ENCODE measurements at regions not wholly inside any gene's neighbourhood (a gene's known extent, or its start where the extent isn't known, plus 50 kb on each side); places are given as distances from the start of the nearest gene placed in this dataset.

DNA sequence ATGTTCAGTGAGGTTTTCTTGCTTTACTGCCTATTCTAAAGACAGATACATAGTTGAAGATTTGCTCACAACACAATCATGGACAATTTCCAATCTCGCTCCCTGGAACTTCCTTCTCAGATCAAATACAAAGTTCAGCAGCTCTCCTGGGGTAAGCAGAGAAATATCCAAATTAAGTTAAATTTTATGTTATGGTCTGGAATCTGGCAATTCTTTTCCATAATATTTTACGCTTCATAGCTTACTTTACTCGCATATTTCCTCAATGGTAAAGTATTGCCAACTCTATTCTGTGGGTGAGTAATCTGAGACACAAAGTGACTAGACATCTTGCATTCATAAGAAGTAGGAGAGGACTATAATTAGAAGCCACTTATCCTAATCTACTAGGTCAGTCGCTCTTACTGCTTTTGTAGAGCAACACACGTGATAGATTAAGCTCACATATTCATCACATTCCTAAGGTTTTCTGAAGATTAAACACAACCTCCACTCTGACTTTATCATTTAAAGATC is 529.4 kb downstream of the CCDC85A start:
- DNase-seq = no peak

DNA sequence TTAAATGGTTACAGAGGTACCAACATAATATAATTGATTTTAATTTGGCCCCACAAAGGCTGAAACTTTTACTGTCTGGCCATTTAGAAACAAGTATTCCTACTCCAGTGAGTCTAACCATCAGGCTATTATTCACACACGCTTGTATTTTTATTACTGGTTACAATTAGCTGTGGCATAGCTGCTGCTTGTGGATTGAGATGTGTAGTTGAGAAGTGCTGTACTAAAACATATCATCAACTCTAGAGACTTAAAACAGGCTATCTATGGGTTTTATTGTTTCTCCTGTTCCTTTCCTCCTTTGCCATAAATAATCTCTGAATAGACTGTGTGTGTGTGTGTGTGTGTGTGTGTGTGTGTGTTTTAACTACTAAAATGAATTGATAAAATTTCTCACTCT is 530.2 kb downstream of the CCDC85A start:
- no peak for DNase-seq

DNA sequence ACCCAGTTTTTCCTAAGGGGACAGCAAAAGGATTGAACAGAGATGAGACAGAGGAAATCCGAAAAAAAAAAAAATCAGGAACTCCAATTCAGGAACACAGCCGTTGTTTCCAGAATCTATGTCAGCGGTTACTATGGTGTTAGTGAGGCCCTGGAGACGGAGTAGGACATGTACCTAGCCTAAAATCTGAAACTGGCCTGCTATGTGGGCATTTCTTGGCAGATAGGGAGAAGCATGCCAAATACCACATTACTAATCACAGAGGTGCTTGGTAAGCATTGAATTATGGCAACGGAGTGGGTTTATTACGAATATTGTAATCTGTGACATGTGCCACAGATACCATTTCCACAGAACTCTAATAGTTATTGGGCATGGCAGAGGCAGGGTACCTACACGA is 530.6 kb downstream of the CCDC85A start:
- no peak for DNase-seq

DNA sequence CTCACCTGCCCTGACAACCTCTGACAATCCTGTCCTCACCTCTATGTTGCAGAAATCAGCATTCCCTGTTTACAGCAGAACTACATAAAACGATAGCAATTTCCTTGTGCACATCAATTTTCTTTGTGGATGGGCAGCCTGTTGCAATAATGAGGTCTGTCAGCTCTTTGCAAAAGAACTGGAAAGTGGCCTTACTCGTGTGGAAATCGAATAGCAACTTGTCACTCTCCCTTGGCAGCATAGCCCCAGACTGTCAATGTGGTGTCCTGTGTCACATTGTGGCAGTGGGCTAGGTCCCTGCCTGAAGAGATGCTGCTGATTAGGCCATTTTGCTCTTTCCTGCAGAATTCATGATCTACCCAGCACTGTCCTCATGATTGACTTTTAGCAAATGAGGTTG is 531.9 kb downstream of the CCDC85A start:
- no peak for DNase-seq

DNA sequence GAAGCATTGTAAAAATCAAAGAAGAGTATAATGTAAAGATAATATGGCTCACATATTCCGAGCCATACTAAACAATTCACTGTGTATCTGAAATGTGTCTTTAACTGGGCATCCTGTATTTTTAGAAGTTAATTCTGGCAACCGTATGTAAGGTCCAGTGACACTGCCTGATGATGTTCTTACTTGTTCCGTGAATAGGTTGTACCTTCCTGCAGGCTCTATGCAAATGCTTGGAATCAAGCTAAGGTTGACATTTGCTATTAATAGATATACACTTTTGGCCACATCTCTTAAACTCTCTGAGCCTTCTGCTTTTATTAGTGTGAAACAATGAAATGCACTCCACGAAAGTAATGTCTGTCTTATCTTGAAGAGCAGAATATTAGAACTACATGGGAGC is 534.6 kb downstream of the CCDC85A start:
- no peak for DNase-seq

DNA sequence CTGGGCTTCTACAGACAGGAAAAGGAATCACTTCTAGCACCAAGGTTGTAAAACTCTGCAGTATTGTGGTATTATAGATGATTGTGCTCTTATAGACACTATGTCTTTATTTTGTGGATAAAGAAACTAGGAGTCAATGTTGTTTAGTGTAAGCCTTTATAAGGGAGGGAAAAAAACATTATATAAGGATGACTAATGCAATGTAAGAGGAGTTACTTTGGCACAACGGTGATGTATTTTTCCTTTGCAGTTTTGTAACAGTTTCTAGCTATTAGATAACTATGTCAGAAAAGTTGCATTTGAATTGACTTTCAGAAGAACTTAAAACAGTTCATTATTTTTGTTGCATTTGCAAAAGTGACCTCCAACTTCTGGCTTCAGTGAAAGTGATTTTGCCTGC is 545.4 kb downstream of the CCDC85A start:
- no peak for DNase-seq

DNA sequence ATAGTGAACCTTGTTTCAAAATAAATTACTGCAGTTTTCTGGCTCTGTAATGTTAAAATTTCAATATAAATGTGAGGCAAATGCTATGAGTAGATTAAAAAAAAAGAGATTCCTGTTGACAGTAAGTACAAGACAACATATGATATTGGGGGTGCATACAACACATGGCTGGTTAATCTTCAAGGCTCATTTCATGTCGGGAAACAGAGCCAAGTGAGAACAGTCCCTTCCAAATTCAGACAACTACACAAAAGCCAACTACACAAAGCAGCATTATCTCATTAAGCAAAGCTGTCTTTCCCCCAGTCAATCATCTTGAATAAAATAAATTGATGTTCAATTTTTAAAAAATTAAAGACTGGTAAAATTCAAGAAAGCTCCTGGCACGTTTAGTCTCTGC is 549.2 kb downstream of the CCDC85A start:
- no peak for DNase-seq

DNA sequence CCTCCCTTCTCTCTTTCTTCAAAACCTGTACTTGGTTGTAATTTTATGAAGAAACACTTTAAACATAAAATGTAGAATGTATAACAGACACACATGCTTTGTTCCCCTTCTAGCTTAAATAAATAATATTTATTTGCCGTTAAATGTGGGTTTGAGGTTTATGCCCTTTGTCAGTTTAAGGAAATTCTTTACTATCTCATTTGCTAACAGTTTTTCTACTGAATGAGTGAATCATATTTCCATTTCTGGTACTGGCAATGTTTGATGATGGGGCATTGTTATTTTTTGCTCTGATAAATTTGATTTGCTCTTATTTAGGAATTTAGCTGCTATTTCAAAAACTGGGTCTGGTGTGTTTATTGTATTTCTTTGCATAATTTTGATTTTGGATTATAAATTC is 555.6 kb downstream of the CCDC85A start:
- no peak for DNase-seq

DNA sequence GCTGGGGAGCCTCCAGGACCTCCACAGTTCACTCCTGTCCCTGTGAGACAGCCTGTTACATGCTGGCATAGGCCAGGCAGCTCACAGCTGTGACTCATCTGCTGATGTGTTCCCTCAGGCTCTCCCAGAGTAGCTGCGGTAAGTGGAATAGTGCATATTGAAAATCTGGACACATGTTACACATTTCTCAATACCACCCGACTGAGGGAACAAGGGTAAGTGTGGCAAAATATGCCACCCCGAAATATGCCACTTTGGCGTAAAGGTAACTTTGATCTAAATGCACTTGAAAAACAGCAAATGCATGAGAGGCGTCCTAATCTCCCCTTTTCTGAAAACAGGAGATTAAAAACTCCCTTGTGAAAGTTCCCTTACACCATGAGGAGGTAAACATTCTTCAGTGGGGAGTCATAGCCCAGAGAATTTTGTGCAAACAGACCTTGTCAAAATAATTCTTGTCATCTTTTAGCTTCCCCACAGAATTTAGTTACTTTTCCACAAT is 557.9 kb downstream of the CCDC85A start:
- peak; percentile 7 for DNase-seq

DNA sequence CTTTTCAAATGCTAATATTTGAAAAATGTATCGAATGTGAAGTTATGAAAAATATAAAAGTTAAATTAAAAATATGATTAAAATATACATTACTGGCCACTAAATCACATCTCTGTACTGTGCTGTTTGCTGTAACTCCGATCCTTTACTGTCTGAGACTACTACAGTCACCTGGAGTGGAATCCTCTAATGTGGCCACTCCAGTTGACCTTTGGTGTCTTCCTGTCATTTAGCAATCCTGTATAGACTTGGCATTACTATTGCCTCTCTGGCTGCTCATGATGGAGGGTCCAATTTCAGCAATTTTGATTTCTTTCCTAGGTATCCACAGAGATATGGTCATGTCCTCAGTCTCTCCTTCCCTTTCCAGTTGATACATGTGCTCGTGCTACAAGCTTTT is 560.0 kb downstream of the CCDC85A start:
- no peak for DNase-seq

DNA sequence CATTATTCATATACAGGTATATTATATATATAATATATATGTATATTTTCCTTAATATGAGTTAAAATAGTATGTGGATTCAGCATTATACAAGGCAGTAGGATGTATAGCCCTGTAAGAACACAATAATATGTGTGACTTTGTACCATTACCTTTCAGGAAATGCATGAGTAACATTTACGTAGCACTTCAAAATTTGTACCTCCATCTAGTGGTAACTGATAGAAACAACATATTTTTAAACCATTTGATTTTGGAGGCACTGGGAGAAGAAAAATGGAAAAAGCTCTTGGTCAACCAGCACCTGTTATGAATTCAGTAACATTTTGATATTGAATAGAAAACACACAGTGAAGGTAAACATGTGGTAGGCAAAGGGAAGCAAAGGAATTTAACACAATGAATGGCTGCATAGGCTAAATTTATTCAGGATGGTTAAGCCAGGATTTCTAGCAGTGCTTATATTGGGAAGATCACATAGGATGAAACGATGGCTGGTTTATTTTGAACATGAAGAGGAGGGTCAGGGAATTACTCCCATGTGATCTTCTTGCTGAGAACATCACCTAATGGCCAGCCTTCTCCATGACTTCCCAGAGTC is 565.5 kb downstream of the CCDC85A start:
- DNase-seq = no peak

DNA sequence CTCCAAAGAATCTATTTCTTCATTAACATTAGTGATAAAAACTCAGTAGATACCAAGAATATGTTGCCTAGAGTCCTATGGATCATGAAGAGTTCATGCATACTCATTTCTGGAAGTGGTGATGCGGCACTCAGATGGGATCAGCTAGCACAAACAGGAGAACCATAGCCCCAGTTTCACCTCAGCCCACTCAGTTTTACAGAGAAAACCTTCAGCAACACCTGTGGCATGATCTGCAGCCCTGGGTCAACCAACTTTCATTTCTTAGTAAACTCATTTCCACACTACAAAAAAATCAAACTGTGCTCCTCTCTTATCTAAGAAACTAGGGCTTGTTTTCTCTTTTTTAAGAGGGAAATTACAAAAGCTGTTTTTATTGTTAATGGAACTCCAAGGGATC is 569.4 kb downstream of the CCDC85A start:
- no peak for DNase-seq

DNA sequence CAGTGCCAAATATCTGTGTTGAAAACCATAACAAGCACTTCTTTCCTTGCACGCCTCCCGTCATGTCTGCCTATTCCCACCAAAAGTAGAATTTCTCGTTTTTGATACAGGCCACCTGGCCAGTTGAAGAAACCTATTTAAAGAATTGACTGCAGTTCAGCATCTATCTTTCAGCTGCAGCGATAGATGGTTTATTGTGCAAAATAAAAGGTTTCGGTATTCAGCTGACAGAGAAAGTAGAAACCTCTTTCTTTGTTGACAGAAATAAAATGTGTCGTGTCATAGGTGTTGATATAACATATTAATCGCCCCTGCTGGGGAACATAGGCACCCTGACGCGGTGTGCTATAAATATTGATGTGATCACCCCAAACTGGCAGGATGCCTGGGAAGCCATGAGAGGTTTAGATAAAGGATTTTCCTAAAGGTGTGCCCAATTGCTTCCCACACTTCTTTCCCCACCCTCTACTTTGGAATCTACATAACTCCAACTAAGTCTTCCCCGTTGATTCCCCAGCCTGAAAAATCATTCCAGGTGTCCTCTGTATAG is 570.4 kb downstream of the CCDC85A start:
- no peak for DNase-seq

DNA sequence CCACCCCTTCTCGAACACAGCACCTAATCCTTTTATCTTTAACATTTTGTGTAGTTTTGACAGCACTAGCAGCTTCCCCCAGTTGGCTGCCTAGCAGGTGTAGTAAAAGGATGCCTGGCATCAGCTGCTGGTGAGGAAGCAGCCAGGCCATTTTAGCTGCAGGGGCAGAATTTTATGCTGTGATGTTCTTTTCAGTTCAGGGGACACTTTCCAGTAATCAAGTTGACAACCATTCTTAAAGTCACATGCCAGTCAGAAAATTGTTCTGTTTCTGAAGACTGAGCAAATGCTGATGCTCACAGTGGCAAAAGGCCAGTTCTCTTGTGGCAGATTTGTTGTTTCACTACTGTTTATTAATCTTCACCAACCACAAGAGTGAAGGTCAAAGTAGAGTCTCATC is 570.8 kb downstream of the CCDC85A start:
- DNase-seq = no peak

DNA sequence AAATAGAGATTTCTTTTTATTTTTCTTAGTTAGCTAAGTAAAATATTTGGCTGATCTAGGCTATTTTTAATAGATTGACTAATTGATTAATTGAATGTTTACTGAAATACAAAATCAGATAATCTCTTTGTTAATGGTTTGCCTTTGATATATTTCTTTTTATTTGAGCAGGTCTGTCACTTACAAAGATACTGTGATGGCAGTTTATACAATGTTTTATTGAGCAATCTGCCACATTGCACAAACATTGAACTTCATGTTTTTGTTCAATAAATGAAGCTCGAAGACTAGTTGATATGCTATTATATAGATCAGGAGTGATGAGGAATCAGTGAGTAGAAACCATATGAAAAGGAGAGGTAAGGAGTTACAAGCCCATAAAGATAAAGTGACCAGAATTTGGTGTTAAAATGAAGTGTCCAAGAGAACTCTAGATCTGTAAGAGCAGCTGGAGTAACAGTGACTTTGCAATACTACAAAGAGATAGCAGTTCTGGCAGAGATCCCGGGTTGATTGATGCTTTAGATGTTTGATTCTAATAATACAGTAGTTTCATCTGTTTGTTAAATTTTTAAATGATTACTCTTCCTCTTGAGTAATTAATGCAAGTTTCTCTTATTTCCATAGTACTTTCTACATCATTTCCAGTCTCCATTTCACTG is 574.2 kb downstream of the CCDC85A start:
- DNase-seq = no peak

DNA sequence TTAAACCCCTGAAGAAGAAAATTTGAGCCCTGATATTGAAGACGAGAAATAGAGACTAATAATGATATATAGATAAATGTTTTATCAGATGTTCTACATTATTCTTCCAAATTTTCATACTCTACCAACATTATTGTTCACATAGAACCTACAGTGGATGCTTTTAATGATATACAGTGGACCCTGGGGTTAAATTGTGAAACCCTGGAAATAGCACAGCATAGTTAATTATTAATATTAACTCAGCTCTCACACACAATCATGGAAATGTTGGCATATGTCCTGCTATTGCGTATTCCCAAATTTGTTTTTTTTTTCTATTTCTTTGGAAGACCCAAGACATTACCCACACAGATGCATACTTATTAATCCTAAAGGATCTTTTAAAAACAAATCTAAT is 579.9 kb downstream of the CCDC85A start:
- DNase-seq = no peak

DNA sequence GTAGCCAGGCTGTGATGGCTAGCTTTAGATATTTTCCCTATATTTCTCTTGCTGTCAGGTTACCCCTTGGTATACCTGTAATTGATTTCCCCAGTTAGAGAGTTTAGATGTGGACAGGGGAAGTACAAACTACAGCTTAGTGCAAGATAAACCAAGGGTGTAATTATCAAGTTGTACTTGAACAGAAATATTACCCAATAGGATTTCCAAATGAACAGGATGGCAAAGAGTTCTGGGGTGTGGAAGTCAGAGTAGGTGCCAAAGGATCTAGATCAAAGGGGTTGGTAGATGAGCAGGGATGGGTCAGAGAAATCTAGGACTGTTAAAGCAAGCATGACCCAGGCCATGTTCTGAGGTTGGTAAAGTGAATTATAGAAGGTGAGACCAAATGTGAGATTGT is 585.2 kb downstream of the CCDC85A start:
- no peak for DNase-seq

DNA sequence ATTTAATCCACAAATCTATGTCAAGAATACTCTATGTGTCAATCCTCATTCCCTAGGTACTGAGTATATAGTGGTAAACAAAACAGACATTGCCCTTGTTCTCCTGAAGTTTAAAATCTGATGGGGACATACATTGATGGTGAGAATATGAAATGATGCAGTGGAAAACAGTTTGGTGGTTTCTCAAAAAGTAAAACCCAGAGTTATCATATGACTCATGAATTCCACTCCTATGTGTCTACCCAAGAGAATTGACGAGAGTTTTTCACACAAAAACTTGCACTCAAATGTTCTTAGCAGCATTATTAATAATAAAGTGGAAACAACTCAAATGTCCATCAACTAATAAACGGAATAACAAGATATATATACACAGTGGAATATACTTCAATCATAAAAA is 586.7 kb downstream of the CCDC85A start:
- no peak for DNase-seq

DNA sequence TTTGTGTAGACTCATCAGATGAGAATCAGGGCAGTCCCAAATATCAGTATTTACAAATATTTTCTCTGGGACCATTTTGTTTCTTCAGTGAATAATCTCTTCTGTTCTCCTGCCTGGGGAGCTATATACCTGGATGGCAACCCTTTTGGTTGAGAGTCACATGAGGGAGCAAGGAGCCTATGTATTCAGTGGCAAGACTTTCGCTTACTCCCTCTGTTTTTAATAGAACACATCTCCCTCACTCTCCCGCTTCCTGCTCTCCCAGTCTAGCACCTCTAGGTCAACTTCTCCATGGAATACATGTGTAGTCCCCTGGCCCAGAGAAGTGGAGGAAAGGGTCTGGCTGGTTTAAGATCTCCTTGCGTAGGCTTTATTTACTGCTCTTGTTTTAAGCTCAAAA is 600.3 kb downstream of the CCDC85A start:
- DNase-seq = no peak

DNA sequence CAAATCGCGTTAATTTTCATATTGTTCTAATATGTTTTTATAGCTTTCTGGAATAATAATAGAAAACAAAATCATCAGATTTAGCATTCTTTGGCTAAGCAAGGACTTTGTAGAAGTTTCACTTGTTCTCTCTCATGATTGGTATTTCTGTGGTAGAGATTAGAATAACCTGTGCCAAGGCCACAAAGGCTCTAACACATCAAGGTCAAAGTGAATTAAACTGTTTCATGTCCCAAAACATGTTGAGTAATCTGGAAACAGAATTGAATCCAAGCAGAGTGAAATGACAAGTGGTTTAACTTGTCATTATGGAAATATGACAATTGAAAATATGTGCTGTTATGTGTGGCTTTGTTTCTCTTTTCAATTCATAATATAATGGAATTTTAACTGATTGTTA is 617.4 kb downstream of the CCDC85A start:
- no peak for DNase-seq

DNA sequence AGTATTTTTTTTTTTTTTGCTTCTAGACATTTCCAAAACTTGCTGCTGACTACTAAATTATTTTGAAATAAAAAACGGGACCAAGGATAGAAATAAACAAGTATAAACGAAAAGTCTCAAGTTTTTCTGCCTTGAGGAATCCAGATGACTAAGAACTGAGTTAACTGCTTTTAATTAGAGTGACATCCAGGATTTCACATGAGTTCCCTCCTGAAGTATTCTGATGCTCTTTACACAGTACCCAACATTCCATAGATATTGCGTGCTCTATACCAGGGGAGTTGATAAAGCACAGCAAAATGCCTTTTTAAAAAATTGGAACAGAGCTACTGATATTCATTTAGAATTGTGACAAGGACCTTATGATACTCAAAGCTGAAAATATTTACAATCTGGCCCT is 618.0 kb downstream of the CCDC85A start:
- DNase-seq = no peak

DNA sequence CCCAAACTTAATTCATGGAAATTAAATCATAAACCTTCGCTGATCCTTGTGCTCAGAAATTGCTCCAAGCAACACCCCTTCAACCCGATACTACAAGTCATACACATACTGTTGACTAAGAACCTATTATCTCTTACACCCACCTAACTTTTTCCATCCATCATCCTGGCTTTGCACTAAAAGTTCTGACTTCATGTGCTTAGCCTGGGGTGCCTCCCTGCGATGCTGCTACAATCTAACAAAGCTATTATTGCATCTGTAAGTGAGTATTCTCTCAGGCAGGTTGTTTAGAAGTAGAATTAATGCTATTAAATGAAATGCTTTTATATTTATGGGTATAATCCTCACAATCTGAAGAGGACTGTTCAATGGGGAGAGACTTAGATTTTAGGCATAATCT is 619.8 kb downstream of the CCDC85A start:
- DNase-seq = no peak

DNA sequence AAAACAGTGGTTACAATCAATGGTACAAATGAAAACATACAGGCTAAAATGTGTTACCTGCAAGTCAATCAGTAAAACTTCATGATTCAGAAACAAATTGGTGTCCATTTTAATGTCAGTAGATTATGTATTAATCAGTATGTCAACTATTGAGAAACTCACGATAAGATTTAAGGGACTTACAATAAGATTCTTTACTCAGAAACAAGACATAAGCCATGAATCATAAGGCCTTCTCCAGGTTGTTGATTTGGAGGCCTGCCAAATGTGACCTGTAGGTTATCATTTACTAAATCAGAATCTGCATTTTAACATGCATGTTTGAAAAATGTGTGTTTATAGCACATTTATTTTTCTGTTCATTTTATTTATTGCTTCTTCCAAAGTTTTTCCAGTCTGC is 623.1 kb downstream of the CCDC85A start:
- DNase-seq = no peak

DNA sequence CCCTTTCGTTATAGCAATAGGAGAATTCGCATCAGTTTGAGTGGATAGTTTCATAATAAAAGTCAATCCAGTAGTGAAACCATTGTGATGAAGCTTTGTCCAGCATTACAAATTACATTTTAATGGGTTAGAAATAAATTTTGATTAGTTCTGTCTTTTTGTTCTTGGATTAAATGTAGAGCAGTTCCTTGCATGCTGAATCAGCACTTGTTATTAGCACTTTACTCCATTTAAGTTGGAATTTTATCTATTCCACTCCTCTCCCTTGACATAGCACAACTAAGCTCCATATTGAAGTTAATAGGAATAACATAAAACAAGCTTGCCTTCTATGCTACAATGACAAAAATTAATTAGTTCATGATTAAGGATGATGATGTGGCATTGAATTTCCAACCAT is 624.1 kb downstream of the CCDC85A start:
- no peak for DNase-seq
